B cell (primary cell): ENCODE measurements at regions not wholly inside any gene's neighbourhood (a gene's known extent, or its start where the extent isn't known, plus 50 kb on each side); places are given as distances from the start of the nearest gene placed in this dataset.

Experiments
- ATAC-seq: fragments of 200-7000 bp; cut with Tn5 transposase; one replicate; pipeline ENCODE4 v1.10.0; 2021; ENCODE audit warnings: low read depth, mild to moderate bottlenecking, moderate number of reproducible peaks, moderate library complexity
- CTCF ChIA-PET: fragments of 350-600 bp; sonication (Branson Sonifier 250); formaldehyde crosslinking; loops from one replicate; lab custom pipeline; 2021; ENCODE audit warnings: antibody characterized with exemption, inconsistent platforms; lab: Charles Lee
- POLR2A ChIA-PET: fragments of 350-600 bp; sonication (Branson Sonifier 250); formaldehyde crosslinking; loops from one replicate; lab custom pipeline; 2021; ENCODE audit warnings: antibody characterized with exemption; lab: Charles Lee
- DNase-seq: peaks from one replicate; pipeline ENCODE4 v3.0.0; 2013
- H2AFZ ChIP-seq: 2 replicates; pipeline ENCODE4 v1.6.1; 2012; ENCODE audit warnings: mild to moderate bottlenecking, low read depth, low read length; ENCODE audit not compliant: insufficient read depth, poor library complexity, severe bottlenecking
- H3K27ac ChIP-seq, 2 donors: 1 replicate in 1 of 2; 2 replicates in 1 of 2; pipeline ENCODE4 v1.5.1; 2012 to 2013; ENCODE audit warnings: low read length in 2 of 2, mild to moderate bottlenecking in 2 of 2, moderate library complexity in 1 of 2
- H3K27me3 ChIP-seq, 4 experiments: fragments of 200-600 bp in 1 of 4; sonication (generic) in 1 of 4; replicated peaks in 1 of 4; 1 replicate in 2 of 4; 2 replicates in 2 of 4; pipeline versions ENCODE4 v1.6.1 to v1.7.0; 2013 to 2016; ENCODE audit warnings: low read length in 3 of 4, mild to moderate bottlenecking in 2 of 4, mixed read lengths in 1 of 4, moderate library complexity in 1 of 4; ENCODE audit not compliant: insufficient read depth in 4 of 4, control insufficient read depth in 3 of 4; ENCODE audit errors: control extremely low read depth in 1 of 4
- H3K36me3 ChIP-seq, 2 experiments: replicated peaks in 1 of 2; 1 replicate in 1 of 2; 2 replicates in 1 of 2; pipeline versions ENCODE4 v1.6.1 to v1.7.1; 2013; ENCODE audit warnings: low read length in 1 of 2; ENCODE audit not compliant: insufficient read depth in 2 of 2, control insufficient read depth in 1 of 2; ENCODE audit errors: control extremely low read depth in 1 of 2, extremely low read depth in 1 of 2
- H3K4me1 ChIP-seq, 2 donors: fragments of 200-600 bp in 1 of 2; sonication (generic) in 1 of 2; 1 replicate in 1 of 2; 2 replicates in 1 of 2; pipeline versions ENCODE4 v1.5.1 to v1.6.1; 2013 to 2017; ENCODE audit warnings: low read length in 2 of 2; ENCODE audit not compliant: control insufficient read depth in 2 of 2, insufficient read depth in 2 of 2
- H3K4me2 ChIP-seq: replicated peaks from 2 replicates; pipeline ENCODE3; 2012; ENCODE audit warnings: mild to moderate bottlenecking, low read depth, low read length; ENCODE audit not compliant: poor library complexity, severe bottlenecking
- H3K4me3 ChIP-seq, 5 experiments: fragments of 200-600 bp in 1 of 5; sonication (generic) in 1 of 5; 1 replicate in 3 of 5; 2 replicates in 2 of 5; pipeline versions ENCODE4 v1.5.1 to v1.7.0; 2011 to 2016; ENCODE audit warnings: low read length in 4 of 5, mild to moderate bottlenecking in 4 of 5, low read depth in 2 of 5, control low read depth in 1 of 5, moderate library complexity in 1 of 5; ENCODE audit not compliant: insufficient read depth in 1 of 5; ENCODE audit errors: control extremely low read depth in 1 of 5, extremely low read depth in 1 of 5
- H3K79me2 ChIP-seq: fragments of 200-600 bp; sonication (generic); one replicate; pipeline ENCODE4 v1.6.0; 2016; ENCODE audit warnings: low read length; ENCODE audit not compliant: control insufficient read depth, insufficient read depth
- H3K9ac ChIP-seq: fragments of 200-600 bp; sonication (generic); 2 replicates; pipeline ENCODE4 v1.6.1; 2017; ENCODE audit warnings: mild to moderate bottlenecking, low read length, moderate library complexity
- H3K9me3 ChIP-seq, 3 donors: one replicate each; pipeline versions ENCODE4 v1.6.1 to v1.7.1; 2013; ENCODE audit warnings: low read length in 2 of 3; ENCODE audit not compliant: control insufficient read depth in 2 of 3, insufficient read depth in 1 of 3; ENCODE audit errors: control extremely low read depth in 1 of 3
- H4K20me1 ChIP-seq: 2 replicates; pipeline ENCODE4 v1.6.0; 2012; ENCODE audit warnings: mild to moderate bottlenecking, low read length; ENCODE audit not compliant: insufficient read depth, control insufficient read depth, poor library complexity, severe bottlenecking
- H3K27ac Mint-ChIP-seq: one replicate; pipeline ENCODE4 v1.8.0; 2021; ENCODE audit warnings: mixed read lengths
- H3K27me3 Mint-ChIP-seq: one replicate; pipeline ENCODE4 v1.8.0; 2021; ENCODE audit warnings: mixed read lengths
- H3K4me1 Mint-ChIP-seq: one replicate; pipeline ENCODE4 v1.8.0; 2021; ENCODE audit warnings: mixed read lengths
- H3K4me3 Mint-ChIP-seq: one replicate; pipeline ENCODE4 v1.8.0; 2021; ENCODE audit warnings: mixed read lengths
- H3K9me3 Mint-ChIP-seq: one replicate; pipeline ENCODE4 v1.8.0; 2022; ENCODE audit warnings: mixed read lengths; ENCODE audit not compliant: insufficient read depth
- EZH2 ChIP-seq: IDR thresholded peaks from 2 replicates; pipeline ENCODE4 v1.6.1; 2012; ENCODE audit warnings: borderline replicate concordance, low read depth, mild to moderate bottlenecking, moderate library complexity, low read length; ENCODE audit not compliant: insufficient read depth, poor library complexity, severe bottlenecking
- WGBS: methylation state at CpG from one replicate; pipeline ENCODE4 v1.1.5; 2013; ENCODE audit warnings: missing lambda C conversion rate; ENCODE audit not compliant: insufficient coverage; 5-methylcytosine and 5-hydroxymethylcytosine counted together
- intact Hi-C: fragments of 100-400 bp; cut with micrococcal nuclease; formaldehyde crosslinking; loops from one replicate; pipeline ENCODE4 v1.10.0; 2022
- TF ChIP-seq, protein P1 (sequence below): fragments of 200-600 bp; IDR thresholded peaks from one replicate; pipeline ENCODE4 v1.8.0; 2022; ENCODE audit warnings: antibody characterized with exemption, mild to moderate bottlenecking

DNA sequence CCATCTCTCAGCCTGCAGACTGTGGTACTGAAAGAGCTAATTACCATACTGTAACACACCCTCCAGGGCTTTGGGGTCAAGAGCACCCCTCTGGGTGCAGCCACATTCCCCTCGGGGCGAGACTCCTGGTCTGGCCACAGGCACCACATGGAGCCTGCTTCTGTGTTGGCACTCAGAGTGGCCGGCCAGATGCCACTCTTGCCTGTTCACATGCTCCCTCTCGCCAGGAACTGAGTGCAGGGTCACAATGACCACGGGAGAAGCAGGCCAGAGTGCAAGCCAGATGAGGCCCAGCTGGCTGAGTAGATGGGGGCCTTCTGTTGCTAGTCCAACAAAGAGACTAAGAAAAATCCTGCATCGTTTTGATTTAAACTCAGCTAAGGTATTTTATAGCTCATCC is 864.0 kb downstream of the KCNT2 start:
- DNase-seq (no peak), ATAC-seq (no peak)
- no peaks in the 10 kb centered on the region for H3K4me1 Mint-ChIP-seq
- ChIA-PET CTCF (no interaction called here), POLR2A (no interaction called here)
- Histone ChIP-seq H4K20me1 (no peaks in the 10 kb centered on the region), H2AFZ (no peak overlapping the region), H3K36me3 (no peaks in the 10 kb centered on the region), H3K9me3 (peaks cover 0 to 8% (median 0%) of the 10 kb centered on the region in 3 donors), H3K27me3 (no peaks in the 10 kb centered on the region), H3K4me2 (no peak overlapping the region), H3K9ac (no peak overlapping the region), H3K4me1 (no peaks in the 10 kb centered on the region), H3K79me2 (no peaks in the 10 kb centered on the region), H3K4me3 (no peak overlapping the region), H3K27ac (no peak overlapping the region)
- TF ChIP-seq, protein P1, sequence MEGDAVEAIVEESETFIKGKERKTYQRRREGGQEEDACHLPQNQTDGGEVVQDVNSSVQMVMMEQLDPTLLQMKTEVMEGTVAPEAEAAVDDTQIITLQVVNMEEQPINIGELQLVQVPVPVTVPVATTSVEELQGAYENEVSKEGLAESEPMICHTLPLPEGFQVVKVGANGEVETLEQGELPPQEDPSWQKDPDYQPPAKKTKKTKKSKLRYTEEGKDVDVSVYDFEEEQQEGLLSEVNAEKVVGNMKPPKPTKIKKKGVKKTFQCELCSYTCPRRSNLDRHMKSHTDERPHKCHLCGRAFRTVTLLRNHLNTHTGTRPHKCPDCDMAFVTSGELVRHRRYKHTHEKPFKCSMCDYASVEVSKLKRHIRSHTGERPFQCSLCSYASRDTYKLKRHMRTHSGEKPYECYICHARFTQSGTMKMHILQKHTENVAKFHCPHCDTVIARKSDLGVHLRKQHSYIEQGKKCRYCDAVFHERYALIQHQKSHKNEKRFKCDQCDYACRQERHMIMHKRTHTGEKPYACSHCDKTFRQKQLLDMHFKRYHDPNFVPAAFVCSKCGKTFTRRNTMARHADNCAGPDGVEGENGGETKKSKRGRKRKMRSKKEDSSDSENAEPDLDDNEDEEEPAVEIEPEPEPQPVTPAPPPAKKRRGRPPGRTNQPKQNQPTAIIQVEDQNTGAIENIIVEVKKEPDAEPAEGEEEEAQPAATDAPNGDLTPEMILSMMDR = no peak
- no peak for TF ChIP-seq EZH2
- H3K27me3 Mint-ChIP-seq = no peaks in the 10 kb centered on the region
- H3K9me3 Mint-ChIP-seq = peaks cover under 1% of the 10 kb centered on the region
- H3K27ac Mint-ChIP-seq = no peak overlapping the region
- intact Hi-C loops = no loop called here
- no peak overlapping the region for H3K4me3 Mint-ChIP-seq
- 90% methylated on average over 5 of the region's 6 CpGs for WGBS

DNA sequence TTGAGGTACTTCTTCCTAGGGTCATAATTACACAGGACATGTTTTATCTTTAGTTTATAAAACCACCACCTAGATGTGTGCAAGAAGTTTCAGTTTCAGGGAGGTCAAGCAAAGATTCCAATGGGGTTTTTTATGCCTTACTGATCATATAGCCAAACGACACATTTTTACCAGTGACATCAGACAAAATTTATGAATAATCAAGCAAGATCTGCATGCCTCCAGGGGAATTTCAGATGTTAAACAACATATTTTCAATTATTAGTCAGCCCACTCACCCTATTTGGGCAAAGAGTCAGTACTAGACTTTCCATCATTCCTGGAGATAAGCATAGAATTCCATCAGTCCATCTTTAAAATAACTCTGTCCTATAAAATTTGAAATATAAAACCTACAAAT is 867.4 kb downstream of the KCNT2 start:
- ATAC-seq = no peak
- H3K79me2 ChIP-seq = no peaks in the 10 kb centered on the region
- TF ChIP-seq, protein P1 = no peak
- TF ChIP-seq EZH2 = no peak
- no peak overlapping the region for H3K4me3 ChIP-seq
- no peak overlapping the region for H3K9ac ChIP-seq
- H3K27me3 Mint-ChIP-seq = no peaks in the 10 kb centered on the region
- ChIA-PET POLR2A (no interaction called here), CTCF (no interaction called here)
- H3K27ac ChIP-seq = no peak overlapping the region
- H4K20me1 ChIP-seq = no peaks in the 10 kb centered on the region
- no peak overlapping the region for H3K27ac Mint-ChIP-seq
- peaks cover 1% of the 10 kb centered on the region for H3K9me3 Mint-ChIP-seq
- no peaks in the 10 kb centered on the region for H3K4me1 ChIP-seq
- peaks cover 0 to 8% (median 0%) of the 10 kb centered on the region in 3 donors for H3K9me3 ChIP-seq
- no CpG with 5 or more reads among the region's 1 CpG for WGBS
- H3K4me2 ChIP-seq = no peak overlapping the region
- DNase-seq = no peak
- H3K27me3 ChIP-seq = no peaks in the 10 kb centered on the region
- intact Hi-C loops = no loop called here
- no peaks in the 10 kb centered on the region for H3K4me1 Mint-ChIP-seq
- H3K4me3 Mint-ChIP-seq = no peak overlapping the region
- no peak overlapping the region for H2AFZ ChIP-seq
- H3K36me3 ChIP-seq = no peaks in the 10 kb centered on the region
